Left forelimb (tissue), 1 donor: ENCODE measurements at regions not wholly inside any gene's neighbourhood (a gene's known extent, or its start where the extent isn't known, plus 50 kb on each side); places are given as distances from the start of the nearest gene placed in this dataset.

Experiments
- DNase-seq: peaks from one replicate; pipeline ENCODE4 v3.0.0-alpha.2; 2018; ENCODE audit warnings: low spot score

DNA sequence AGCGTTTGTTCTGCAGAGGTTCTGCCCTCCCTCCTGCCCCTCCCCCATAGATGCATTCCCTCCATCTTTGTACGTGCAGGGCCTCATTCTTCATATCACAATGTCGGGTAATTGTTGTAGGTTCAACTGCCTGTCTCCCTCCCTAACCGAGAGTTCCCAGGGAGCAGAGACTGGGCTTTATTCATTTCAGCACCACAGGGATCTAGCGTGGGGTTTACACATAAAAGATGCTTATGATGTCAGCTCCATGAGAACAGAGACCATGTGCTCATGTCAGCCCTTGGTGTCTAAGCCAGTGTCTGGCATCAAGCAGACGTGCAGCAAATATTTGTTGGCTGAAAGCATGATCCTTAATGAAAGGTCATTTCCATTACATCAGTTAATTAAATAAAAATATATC, 298.9 kb upstream of the TRIB2 start:
- DNase-seq = no peak

DNA sequence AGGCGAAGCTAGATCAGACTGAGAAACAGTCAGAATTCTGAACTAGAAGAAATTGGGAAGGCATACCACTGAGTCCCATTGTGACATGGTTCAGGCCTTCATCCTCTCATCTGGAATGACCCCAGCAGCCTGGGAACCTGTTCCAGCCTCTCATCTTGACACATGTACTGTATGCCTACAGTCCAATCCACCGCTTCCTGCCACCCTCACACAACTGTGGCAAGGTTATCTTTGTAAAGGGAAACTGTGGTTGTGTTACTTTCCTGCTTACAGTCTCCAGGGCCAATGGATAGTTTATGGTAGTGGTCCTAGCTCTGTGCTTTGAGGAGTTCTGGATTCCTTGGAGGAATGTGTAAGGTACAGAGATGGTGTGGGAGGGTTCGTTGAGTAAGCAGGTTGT, 296.9 kb upstream of the TRIB2 start:
- no peak for DNase-seq

DNA sequence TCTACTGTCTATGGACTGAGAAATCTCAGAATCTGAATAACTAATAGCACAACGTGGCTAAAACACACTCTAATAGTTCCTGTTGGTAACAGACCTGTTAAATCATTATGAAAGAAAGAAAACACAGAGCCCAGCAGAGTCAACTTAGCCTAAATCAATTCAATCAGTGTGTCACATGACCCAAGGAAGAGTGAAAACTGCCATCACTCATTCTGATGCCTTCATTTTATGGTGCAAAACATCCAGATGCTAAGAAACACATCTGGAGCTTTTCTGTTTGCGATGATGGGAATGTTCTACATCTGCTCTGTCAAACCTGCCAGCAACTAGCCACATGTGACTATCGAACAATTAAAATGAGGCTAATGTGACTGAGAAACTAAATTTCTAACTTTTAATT, 295.7 kb upstream of the TRIB2 start:
- DNase-seq = no peak

DNA sequence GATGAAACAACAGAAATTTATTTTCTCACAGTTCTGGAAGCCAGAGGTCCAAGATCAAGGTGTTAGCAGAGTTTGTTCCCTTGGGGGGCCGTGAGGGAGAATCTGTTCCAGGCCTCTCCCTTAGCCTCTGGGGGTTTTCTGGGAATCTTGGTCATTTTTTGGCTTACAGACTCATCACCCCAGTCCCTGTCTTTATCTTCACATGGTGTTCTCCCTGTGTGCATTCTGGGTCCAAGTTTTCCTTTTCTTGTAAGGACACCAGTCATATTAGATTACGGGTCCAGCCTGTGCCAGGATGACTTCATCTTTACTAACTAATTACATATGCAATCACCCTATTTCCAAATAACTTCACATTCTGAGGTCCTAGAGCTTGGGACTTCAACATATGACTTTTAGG, 292.5 kb upstream of the TRIB2 start:
- no peak for DNase-seq

DNA sequence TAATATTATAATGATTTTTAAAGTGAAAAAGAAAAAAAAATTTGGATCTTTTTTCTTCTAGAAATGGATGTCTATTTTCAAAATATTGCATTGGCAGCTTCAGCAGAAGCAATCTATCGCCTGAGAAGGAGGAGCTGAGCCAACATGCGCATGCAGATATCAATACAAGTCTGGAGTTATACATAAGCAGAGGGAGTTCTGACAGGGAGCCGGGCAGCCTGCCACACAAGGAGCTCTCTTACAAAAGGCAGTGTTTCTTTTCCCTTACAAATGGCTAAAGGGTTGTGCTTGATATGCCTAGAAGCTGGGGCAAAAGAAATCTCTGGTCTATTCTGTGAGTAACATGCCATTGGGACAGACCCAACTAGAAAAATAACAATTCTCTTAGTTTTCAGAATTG, 291.9 kb upstream of the TRIB2 start:
- DNase-seq = no peak

DNA sequence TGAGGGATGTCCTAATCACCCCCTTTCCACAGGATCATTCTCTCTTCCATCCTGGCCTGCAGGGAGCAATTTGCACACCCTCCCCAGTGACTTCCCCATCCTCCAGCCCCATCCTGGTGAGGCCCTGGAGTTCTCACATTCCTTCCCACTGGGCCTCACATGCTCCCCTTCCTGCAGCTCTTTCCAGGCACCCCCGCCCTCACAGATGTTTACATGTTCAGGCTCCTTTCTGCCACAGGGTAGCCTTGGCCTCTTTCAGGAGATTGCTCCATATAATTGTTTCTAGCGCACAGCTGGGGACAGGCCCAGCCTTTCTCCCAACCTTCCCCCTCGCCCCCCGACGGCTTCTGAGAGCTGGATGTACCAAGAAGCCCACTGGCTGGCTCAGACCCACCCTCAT, 288.4 kb upstream of the TRIB2 start:
- DNase-seq = no peak

DNA sequence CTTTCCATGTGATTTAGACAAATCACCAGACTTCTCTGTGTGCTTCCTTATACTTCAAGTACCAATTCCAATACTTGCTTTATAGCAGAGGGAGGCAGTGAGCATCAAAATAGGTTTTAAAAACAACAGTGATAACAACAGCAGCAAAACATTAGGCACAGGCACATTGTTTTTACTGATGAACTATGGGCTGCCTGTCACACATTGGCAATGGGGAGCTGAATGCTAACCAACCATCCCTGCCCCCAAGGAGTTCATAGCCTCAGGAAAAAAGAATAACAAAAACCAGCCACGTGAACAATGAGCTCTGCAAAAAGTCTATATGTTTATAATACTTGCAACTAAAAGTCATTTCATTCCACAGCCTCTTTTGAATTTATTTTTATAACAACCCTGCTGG, 287.9 kb upstream of the TRIB2 start:
- DNase-seq = no peak

DNA sequence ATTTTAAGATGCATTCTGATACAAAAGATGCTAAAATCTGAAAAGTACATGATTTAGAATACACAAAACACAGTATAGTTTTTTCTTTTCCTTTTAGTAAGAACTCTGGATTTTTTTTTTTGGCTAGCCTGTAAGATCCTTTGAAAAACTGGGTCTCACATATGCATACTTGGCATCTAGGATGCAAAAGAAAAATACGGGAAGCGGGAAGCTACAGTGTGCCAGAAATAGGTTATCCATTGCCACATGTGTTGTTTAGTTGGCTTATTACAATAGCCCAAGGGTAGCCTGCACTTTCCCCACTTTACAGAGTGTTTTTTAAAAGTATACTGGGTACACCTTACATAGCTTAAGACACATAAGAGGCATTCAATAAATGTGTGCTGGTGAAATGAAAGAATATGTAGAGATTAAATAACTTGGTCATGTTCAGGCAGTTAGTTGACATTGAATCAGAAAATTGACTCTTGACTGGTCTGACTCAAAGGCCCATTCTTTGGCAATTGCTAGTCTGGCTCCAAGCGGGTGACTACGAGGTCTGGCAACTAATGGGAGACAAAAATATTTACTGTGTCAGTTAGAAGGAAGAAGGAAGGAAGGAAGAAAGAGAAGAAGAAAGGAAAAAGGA, 286.8 kb upstream of the TRIB2 start:
- DNase-seq = no peak

DNA sequence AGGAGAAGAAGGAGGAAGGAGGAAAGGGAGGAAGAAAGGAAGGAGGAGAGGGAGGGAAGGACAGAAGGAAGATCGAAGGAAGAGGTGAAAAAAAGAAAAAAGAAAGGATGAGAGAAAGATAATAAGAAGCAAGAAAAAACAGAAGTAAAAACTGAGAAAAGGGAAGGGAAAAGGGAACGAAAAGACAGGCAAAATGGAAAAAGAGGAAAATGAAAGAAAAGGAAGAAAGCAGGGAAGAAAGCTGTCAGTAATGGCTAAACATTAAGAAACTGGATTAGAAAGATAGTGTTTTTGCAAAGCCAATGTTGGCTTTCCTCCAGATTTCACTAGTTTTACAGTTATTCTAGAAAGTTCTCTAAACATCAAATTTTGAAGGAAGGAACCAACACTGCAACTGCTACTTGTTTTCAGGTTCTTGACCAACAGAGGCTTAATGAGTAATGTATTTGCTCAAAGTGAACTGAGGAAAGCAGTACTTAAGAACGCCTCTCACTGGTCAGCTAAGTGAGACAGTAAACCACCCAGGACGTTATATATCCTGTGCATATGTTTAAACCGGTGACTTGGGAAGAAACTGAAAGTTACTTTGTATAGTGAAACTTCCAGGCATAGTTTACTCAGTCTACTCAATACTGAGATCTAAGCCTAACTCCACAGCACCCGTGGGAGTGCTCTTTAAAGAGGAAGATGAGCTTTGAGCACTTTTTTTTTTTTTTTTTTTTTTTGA, 286.2 kb upstream of the TRIB2 start:
- DNase-seq = no peak

DNA sequence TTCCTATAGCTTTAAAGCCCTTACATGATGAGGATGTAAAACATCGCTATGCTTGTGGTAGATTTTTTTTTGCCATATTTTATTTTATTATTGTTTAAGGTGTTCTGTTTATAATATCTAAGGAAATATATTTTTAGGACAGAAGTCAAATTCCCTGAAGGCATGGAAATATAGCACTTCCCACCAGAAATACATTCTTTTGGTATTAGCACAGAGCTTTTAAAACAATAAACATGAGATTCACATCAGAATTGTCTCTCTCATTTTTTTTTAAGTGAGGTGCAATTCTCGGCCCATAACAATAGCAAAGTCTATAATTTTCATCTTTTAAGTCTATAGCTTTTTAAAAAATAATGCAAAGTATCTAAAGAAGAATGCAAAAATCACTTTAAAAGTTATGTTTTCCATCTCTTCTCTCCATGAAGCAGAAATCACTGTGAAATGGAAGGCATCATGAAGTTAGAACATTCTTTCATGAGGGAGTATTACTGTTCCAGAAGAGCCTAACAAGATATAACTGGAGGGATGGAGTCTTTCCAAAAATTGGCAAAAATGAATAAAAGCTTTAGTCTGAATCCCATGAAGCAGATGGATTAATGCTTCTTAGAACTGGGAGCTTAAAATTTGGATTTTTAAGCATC, 283.6 kb upstream of the TRIB2 start:
- DNase-seq = no peak

DNA sequence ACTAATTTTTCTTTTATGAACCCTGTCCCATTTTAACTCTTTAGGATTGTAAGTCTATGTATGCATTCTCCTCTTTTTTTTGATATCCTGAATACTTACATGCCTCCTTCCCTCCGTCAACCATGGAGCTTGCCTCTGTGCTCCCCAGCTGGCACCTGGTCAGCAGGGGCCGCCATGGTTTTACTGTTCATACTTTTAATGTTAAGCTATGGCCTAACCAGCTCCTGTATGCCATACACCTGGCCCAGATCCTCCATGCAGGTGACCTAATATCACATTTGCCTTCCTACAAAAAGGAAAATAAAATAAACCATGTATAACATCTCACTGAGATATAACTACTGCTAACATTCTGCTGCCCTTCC, 283.1 kb upstream of the TRIB2 start:
- DNase-seq = no peak

DNA sequence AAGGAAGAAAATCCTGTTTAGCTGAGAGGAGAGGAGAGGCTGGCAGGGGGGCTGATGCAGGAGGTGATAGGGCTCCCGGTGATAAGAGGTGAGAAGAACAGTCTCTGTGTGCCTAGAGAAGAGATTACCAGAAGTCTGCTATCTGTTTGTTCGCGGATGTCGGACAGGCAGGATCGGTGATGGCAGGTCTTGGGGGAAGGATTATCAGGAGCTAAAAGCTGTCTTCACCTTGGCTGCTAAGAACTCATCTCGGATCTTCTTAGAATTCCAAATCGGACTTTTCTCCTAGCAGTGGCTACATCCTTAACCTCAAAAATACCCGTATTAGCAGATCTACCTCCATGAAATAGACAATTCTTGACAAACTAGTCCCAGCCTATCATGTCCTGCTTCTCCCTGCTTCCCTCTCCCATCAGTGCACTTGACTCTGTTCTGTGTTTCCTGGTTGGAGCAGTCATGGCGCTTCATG, 282.1 kb upstream of the TRIB2 start:
- no peak for DNase-seq

DNA sequence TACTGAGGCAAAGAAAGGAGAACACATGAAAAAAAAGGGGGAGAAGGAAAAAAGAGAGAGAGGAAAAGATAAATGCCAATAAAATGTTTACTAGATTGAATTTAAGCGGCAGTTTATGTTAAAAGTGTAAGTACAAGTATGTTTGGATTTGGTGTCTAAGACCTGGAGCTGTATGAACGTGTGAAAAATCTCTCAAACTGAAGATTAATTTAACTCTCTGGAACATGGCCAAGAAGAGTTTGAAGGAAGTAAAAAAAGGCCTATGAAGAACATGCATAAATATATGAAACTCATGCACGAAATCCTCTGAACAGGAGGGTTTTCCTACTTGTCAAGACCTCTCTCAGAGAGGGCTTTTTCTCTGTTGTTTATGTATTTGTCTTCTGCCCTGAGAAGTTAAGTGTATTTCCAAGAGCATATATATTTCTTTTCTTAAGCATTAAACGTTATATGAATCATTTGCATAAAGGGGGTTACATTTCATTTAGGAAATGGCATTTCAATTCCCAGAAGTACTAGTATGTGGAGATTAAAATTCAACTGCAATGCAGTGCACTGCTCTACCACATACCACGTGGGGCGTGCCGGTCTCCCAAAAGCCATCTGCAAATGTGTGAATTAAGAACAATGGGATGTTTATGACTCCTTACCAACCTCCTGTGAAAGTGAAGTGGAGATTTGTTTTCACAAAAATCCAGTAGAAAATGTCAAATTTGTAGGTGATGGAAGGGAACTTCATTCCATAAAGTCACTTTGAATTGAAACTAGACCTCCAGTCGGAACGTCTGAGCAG, 281.1 kb upstream of the TRIB2 start:
- DNase-seq = no peak

DNA sequence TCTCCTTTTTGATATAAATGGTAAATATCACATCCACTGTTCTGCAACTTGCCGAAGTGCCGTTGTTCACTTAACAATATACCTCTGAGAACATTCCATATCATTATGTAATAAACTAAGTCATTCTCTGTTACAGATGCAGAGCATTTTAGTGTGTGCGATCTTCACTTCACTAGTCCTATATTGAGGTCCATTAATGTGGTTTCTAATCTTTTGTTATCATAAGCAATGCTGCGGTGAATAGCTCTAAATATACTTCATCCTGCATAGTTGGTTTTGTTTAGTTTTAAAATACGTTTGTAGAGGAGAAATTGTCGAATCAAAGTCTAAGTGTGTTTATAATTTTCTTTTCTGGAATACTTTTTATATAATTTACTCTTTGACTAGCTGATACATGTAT, 280.3 kb upstream of the TRIB2 start:
- DNase-seq = no peak

DNA sequence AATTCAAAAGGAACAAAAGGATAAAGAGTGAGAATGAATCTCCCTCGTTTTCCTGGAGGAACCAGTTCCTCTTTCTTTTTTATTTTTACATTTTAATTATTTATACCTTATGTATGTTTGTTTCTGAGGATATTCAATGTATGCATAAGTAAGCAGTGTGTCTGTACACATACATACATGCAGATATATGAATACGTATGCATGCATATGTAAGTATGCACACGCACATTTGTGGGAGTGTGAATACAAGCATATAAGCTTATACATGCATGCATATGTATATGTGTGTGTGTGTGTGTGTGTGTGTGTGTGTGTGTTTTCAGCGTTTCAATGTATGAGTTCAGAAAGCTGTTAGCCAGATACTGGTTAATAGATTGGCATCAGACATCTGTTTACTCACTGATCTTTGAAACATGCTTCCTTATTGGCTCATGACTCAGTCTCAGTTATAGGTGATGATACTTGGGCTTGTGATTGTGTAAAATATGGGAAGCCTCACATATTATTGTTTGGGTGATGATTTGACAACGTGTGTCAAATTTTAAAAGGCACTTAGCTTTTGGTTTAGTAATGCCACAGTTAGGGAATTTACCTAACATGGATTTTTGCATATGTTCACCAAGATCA, 279.7 kb upstream of the TRIB2 start:
- no peak for DNase-seq

DNA sequence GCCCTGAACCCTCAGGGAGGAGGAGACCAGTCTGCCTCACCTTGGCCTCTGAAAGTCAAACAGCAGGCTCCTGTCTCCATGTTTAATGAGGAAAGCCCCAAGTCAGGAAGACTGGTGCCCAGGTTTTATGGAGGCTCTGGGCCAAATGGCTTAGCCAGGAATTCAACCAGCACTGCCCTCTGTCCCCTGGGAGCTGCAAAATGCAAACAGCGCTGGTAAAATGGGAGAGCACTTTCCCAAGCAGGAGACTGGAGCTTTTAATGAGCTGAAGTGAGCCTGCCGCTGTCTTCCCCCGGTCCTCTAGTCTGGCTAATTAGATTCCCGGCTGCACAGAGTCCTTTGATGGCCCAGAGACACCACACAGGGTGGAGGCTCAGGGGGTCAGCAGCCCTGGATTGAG, 276.0 kb upstream of the TRIB2 start:
- no peak for DNase-seq

DNA sequence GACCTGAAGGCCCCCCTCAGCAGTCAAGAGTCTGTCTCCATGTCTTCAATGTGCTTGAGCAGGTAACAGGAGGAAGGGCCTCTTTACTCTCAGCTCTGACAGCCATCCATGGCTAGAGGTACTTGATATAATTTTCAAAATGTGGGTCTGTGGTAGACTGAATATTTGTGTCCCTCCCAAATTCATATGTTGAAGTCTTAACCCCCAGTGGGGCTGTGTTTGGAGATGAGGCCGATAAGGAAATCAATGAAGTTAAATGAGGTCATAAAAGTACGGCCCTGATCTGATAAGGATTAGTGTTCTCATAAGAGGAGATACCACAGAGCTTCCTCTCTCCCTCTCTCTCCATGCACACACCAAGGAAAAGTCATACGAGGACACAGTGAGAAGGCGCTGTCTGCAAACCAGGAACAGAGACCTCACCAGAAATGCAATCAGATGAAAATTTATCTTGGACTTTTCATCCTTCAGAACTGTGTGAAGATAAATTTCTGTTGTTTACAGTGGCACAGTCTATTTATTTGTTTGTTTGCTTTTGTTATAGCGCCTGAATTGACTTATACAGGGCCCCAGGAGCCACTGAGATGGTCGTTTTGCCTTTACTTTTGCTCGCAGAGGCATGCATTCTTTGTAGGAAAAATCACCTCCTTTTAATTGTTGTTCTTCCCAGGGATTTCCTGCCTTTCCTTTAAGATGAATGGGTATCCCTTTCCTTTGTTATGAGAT, 274.8 kb upstream of the TRIB2 start:
- no peak for DNase-seq

DNA sequence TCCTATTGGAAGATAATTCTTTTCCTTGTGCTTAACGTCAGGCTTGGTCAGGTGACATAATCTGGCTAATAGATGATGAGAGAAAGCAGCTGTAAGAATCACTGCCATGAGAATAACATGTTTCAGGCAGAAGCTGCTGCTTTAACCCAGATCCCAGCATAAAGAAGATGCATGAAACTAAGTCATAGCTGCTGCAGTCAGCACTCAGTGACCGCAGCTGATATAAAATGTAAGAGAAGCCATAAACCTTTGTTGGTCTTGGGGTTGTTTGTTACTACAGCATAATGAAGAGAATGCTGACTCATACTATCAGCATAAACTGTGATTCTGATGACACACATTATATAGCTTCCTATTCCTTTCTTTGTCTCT, 274.3 kb upstream of the TRIB2 start:
- DNase-seq = no peak

DNA sequence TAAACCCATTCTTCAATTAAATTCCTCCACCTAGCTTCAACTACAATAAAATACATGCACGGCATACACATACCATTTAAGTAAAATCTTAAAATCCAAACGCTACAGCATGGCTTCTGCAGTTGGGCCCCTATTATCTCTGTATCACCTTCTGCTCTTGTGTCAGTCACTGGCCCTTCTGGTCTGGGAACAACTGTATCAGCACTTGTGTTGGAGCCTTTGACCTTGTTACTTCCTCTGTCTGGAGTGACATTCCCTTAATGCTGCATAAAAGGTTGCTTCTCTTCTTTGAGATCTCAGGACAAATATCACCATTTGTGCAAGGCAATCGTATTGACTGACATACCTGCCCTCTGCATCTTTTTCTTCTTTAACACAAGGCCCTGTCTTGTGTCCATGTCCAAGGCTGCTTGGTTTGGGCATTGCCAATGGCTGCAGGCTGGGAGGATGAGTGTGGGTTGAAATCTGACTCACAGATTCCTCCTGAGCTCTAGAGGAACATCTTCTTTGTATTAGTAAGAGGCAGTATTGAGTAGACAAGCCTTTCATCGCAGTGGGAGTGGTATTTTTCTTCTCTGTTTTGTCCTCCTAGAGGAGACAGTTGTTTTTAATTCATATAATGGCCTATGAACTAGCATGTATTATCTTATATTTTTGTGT, 267.8 kb upstream of the TRIB2 start:
- no peak for DNase-seq

DNA sequence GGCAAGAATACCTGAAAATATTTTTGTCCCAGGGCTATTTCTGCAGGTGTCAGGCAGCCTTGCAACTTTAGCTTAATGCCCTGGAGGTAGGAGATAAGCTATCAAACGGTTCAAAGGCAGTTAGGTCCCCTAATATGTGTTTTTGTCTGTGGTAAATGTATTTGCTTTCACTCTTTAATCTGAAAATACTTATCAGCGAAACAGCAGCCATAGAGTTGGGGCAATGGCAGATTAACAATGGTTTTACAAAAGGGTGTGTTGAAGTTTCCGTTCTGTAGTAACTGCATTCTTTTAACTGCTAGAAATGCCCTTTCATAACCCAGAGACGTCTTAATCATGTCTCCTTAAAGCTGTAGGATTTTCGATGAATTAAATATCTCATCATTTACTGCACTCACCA, 265.0 kb upstream of the TRIB2 start:
- no peak for DNase-seq

DNA sequence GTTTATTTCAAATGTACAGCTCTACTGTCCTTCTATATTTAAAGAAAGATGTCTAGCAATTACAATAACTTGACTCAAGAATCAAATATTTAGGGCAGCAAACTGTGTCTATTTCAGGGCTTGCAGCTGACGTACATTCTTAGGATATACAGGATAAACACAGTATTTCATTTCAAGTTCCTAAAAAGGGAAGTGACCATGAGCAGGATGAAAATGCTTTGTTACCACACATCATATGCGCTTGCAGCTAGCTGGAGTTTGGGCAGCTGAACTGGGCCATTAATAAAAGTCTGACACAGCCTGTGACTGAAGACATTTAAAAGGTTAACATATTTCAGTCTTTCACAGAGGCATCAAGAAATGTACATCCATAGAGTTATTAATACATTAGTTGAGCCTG, 264.6 kb upstream of the TRIB2 start:
- DNase-seq = no peak
